Upper lobe of right lung (tissue), 1 donor: ENCODE measurements at regions not wholly inside any gene's neighbourhood (a gene's known extent, or its start where the extent isn't known, plus 50 kb on each side); places are given as distances from the start of the nearest gene placed in this dataset.

Experiments used
- ATAC-seq: fragments of 200-7000 bp; cut with Tn5 transposase; one replicate; pipeline ENCODE4 v1.9.1; 2020; ENCODE audit warnings: mild to moderate bottlenecking, moderate library complexity
- DNase-seq: peaks from one replicate; pipeline ENCODE4 v3.0.0-alpha.2; 2020
- H3K27ac ChIP-seq: fragments of 200-600 bp; one replicate; pipeline ENCODE4 v1.8.0; 2022
- H3K27me3 ChIP-seq: fragments of 200-600 bp; one replicate; pipeline ENCODE4 v1.8.0; 2022; ENCODE audit warnings: mild to moderate bottlenecking
- H3K36me3 ChIP-seq: fragments of 200-600 bp; one replicate; pipeline ENCODE4 v1.8.0; 2022
- H3K4me1 ChIP-seq: fragments of 200-600 bp; one replicate; pipeline ENCODE4 v1.8.0; 2022
- H3K4me3 ChIP-seq: fragments of 200-600 bp; one replicate; pipeline ENCODE4 v1.8.0; 2022; ENCODE audit warnings: mild to moderate bottlenecking
- H3K9me3 ChIP-seq: fragments of 200-600 bp; one replicate; pipeline ENCODE4 v1.8.0; 2022
- intact Hi-C: fragments of 100-400 bp; cut with DNase I; formaldehyde crosslinking; loops from one replicate; pipeline ENCODE4 v1.11.0; 2022
- TF ChIP-seq, protein P1 (sequence below): fragments of 200-600 bp; IDR thresholded peaks from one replicate; pipeline ENCODE4 v1.8.0; 2022; ENCODE audit warnings: antibody characterized with exemption
- donor health status: DM: no; HTN: yes; CAD: no; lungs with severe emphysema.

DNA sequence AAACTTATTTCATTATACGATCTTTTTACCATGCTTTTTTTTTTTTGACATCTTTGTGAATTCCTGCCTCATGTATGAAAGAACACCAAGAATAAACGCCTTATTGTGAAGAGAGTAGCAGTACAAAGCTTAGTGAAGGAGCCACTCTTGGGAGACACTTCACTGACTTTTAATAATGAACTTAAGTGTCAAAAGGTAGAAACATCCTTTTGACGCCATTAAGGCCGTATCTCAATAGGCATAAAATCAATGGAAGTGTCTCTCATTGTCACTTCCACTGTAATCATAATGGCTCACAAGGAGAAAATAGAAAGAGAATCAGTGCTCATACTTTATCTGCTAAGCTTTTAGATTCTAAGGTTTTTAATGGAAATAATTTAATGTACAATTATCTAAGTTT, 657.8 kb downstream of the DIPK2A start:
- ATAC-seq (no peak), DNase-seq (no peak)
- no peaks in the 10 kb centered on the region for H3K27me3 ChIP-seq
- H3K27ac ChIP-seq, result no peak overlapping the region
- no peaks in the 10 kb centered on the region for H3K36me3 ChIP-seq
- intact Hi-C loops, result no loop called here
- no peaks in the 10 kb centered on the region for H3K9me3 ChIP-seq
- H3K4me3 ChIP-seq, result no peak overlapping the region
- TF ChIP-seq, protein P1, sequence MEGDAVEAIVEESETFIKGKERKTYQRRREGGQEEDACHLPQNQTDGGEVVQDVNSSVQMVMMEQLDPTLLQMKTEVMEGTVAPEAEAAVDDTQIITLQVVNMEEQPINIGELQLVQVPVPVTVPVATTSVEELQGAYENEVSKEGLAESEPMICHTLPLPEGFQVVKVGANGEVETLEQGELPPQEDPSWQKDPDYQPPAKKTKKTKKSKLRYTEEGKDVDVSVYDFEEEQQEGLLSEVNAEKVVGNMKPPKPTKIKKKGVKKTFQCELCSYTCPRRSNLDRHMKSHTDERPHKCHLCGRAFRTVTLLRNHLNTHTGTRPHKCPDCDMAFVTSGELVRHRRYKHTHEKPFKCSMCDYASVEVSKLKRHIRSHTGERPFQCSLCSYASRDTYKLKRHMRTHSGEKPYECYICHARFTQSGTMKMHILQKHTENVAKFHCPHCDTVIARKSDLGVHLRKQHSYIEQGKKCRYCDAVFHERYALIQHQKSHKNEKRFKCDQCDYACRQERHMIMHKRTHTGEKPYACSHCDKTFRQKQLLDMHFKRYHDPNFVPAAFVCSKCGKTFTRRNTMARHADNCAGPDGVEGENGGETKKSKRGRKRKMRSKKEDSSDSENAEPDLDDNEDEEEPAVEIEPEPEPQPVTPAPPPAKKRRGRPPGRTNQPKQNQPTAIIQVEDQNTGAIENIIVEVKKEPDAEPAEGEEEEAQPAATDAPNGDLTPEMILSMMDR, result no peak
- H3K4me1 ChIP-seq, result no peaks in the 10 kb centered on the region

DNA sequence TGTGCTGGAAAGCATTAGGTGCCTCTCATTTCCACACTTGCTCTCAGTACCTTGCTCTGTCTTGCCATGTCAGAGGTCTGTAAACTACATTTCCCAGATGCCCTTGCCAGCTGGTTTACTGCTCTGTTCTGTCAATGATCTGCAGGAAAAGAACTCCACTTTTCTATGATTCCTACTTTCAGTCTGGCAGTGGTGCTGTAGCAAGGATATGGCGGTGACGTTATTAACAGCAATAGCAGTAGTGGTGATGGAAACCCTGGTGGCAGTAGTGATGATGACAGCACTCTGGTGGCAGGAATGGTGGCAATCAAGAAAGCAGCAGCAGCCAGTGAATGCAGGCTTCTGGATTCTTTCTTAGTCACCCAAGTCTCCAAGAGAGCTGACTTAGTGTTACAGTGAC, 665.2 kb downstream of the DIPK2A start:
- intact Hi-C loops, result no loop called here
- no peak for ATAC-seq
- Histone ChIP-seq H3K27me3 (no peaks in the 10 kb centered on the region), H3K27ac (no peak overlapping the region), H3K4me1 (no peaks in the 10 kb centered on the region), H3K4me3 (no peak overlapping the region), H3K9me3 (no peaks in the 10 kb centered on the region), H3K36me3 (no peaks in the 10 kb centered on the region)
- no peak for DNase-seq
- TF ChIP-seq, protein P1, result no peak

DNA sequence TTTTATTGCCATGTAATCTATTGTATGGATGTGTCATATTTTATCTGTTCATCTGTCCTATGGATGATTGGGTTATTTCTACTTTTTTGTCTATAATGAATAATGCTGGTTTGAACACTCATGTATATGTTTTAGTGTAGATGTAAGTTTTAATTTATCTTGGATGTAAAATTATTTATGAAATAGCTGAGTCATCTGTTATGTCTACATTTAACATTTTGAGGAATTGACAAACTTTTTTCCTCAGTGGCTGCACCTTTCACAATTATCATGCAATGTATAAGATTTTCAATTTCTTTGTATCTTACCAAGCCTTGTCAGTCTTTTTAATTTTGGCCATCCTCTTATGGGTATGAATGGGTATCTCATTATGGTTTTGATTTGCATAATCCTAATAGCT, 666.4 kb downstream of the DIPK2A start:
- no peak overlapping the region for H3K27ac ChIP-seq
- no peaks in the 10 kb centered on the region for H3K4me1 ChIP-seq
- intact Hi-C loops, result no loop called here
- DNase-seq (no peak), ATAC-seq (no peak)
- H3K36me3 ChIP-seq, result no peaks in the 10 kb centered on the region
- TF ChIP-seq, protein P1, result no peak
- H3K27me3 ChIP-seq, result no peaks in the 10 kb centered on the region
- H3K9me3 ChIP-seq, result no peaks in the 10 kb centered on the region
- H3K4me3 ChIP-seq, result no peak overlapping the region

DNA sequence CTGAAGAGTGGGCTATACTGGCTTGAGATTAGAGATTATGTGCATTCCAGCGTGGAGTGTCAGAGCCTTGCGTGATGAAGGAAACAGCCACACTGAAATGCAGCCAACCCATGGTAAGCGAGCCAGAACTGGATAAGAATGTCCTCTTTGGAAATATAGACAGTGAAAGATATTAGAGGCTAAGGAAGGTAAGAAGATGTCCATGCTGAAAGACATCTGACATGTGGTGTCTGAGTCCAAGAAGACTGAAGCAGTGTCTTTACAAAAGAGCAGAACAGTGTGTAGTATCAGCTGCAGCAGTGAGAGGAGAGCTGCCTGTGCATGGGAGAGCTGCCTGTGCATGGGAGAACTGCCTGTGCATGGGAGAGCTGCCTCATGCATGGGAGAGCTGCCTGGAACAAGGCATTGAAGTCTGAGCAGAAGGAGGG, 672.2 kb downstream of the DIPK2A start:
- Histone ChIP-seq H3K27me3 (no peaks in the 10 kb centered on the region), H3K27ac (no peak overlapping the region), H3K4me3 (no peak overlapping the region), H3K9me3 (no peaks in the 10 kb centered on the region), H3K36me3 (no peaks in the 10 kb centered on the region), H3K4me1 (no peaks in the 10 kb centered on the region)
- TF ChIP-seq, protein P1, result no peak
- intact Hi-C loops, result no loop called here
- DNase-seq, result no peak
- ATAC-seq, result no peak

DNA sequence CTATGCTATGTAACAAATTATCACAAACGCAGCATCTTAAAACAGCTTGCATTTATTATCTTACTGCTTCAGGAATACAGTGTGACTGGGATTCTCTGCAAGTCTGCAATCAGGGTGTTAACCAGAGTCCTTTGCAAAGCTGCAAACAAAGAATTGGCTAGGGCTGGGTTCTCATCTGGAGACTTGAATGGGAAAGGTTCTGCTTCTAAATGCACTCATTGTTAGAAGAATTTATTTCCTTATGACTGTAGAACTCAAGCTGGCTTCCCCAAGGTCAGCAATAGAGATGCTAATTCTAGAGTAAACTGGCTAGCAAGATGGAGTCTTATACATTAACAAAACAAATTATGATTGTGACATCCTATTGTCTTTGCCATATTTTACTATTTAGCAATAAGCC, 673.7 kb downstream of the DIPK2A start:
- ATAC-seq (no peak), DNase-seq (no peak)
- no peaks in the 10 kb centered on the region for H3K4me1 ChIP-seq
- H3K9me3 ChIP-seq, result no peaks in the 10 kb centered on the region
- no peaks in the 10 kb centered on the region for H3K27me3 ChIP-seq
- no peak overlapping the region for H3K27ac ChIP-seq
- TF ChIP-seq, protein P1, result no peak
- H3K36me3 ChIP-seq, result no peaks in the 10 kb centered on the region
- H3K4me3 ChIP-seq, result no peak overlapping the region
- intact Hi-C loops, result no loop called here

DNA sequence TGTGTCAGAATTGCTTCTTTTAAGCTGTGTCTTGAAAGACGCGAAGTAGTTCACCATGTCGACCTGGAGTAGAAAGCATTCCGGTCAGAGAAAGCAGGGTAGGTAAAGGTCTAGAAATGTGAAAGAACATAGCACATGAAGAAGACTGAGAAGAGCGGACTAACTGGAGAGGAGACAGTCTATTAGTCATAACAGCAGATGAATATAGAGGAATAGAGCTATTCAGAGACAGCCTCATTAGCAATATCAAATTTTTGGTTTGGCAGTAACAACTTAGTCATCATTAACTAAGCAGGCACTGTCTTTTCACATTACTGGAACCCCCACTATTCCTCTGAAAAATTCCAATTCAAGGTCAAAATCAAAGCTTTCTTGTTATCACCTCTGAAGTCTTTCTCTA, 678.8 kb downstream of the DIPK2A start:
- no peaks in the 10 kb centered on the region for H3K27me3 ChIP-seq
- intact Hi-C loops, result no loop called here

More for the DNA sequence above, 678.8 kb downstream of the DIPK2A start:
- Histone ChIP-seq H3K27ac (no peak overlapping the region), H3K4me3 (no peak overlapping the region), H3K4me1 (no peaks in the 10 kb centered on the region), H3K9me3 (no peaks in the 10 kb centered on the region), H3K36me3 (no peaks in the 10 kb centered on the region)
- TF ChIP-seq, protein P1, result no peak
- ATAC-seq, result no peak
- no peak for DNase-seq
